GM12878 (cell line): ENCODE measurements at regions not wholly inside any gene's neighbourhood (a gene's known extent, or its start where the extent isn't known, plus 50 kb on each side); places are given as distances from the start of the nearest gene placed in this dataset.

Experiments used
- ATAC-seq: fragments of 200-7000 bp; cut with Tn5 transposase; 3 replicates; pipeline ENCODE4 v1.9.1; 2020; ENCODE audit warnings: mild to moderate bottlenecking, moderate library complexity
- BruUV-seq: library from RNA; stranded (reverse); fragments of 400-500 nt; replicated peaks from 2 replicates; lab custom pipeline; 2021; lab: Mats Ljungman, UMichigan
- CTCF ChIA-PET: fragments of 300-600 bp; sonication (Branson Sonifier 250); formaldehyde crosslinking; extraction: SDS; loops from one replicate; lab custom pipeline; 2021; ENCODE audit warnings: inconsistent platforms; lab: Yijun Ruan, JAX
- POLR2A ChIA-PET: fragments of 350-600 bp; formaldehyde crosslinking; extraction: SDS; loops from one replicate; lab custom pipeline; 2021; ENCODE audit warnings: inconsistent platforms; lab: Charles Lee
- RAD21 ChIA-PET: fragments of 300-600 bp; sonication (Branson Sonifier 250); formaldehyde crosslinking; loops from one replicate; lab custom pipeline; 2023; ENCODE audit warnings: antibody characterized with exemption; ENCODE audit not compliant: unreplicated experiment; lab: Charles Lee
- SMC1A ChIA-PET: fragments of 300-600 bp; sonication (Branson Sonifier 250); formaldehyde crosslinking; loops from one replicate; lab custom pipeline; 2023; ENCODE audit not compliant: unreplicated experiment, uncharacterized antibody; lab: Charles Lee
- DNase-seq: peaks from one replicate; pipeline ENCODE4 v3.0.0-alpha.2; 2011; ENCODE audit warnings: low read depth, low spot score
- FAIRE-seq: peaks from 3 replicates; lab custom pipeline; 2011; peaks lifted over from hg19 to GRCh38; lab: Jason Lieb, UNC
- H2AFZ ChIP-seq: 2 replicates; pipeline ENCODE4 v1.6.0; 2011; ENCODE audit warnings: low read depth, low read length, control low read depth; ENCODE audit not compliant: control insufficient read depth
- H3K27ac ChIP-seq: 2 replicates; pipeline ENCODE4 v1.5.1; 2011; ENCODE audit warnings: control low read depth; ENCODE audit not compliant: control insufficient read depth, insufficient read depth
- H3K27me3 ChIP-seq, 2 experiments: replicated peaks in 1 of 2; 2 replicates each; pipeline versions ENCODE4 v1.6.0 to v1.6.1; 2011; ENCODE audit warnings: low read length in 1 of 2; ENCODE audit not compliant: control insufficient read depth in 2 of 2, insufficient read depth in 2 of 2
- H3K36me3 ChIP-seq, 2 experiments: 2 replicates each; pipeline ENCODE4 v1.5.1; 2011; ENCODE audit warnings: low read length in 1 of 2; ENCODE audit not compliant: control insufficient read depth in 2 of 2, insufficient read depth in 2 of 2
- H3K4me1 ChIP-seq: 2 replicates; pipeline ENCODE4 v1.6.1; 2011; ENCODE audit warnings: mild to moderate bottlenecking, low read length, moderate library complexity, mixed read lengths; ENCODE audit not compliant: control insufficient read depth, insufficient read depth
- H3K4me2 ChIP-seq: 2 replicates; pipeline ENCODE4 v1.6.0; 2011; ENCODE audit warnings: control low read depth; ENCODE audit not compliant: control insufficient read depth, insufficient read depth
- H3K4me3 ChIP-seq: fragments of 200-600 bp; sonication (generic); 2 replicates; pipeline ENCODE4 v1.5.1; 2016
- H3K79me2 ChIP-seq: 2 replicates; pipeline ENCODE4 v1.6.0; 2011; ENCODE audit warnings: low read length; ENCODE audit not compliant: control insufficient read depth, insufficient read depth
- H3K9ac ChIP-seq: 2 replicates; pipeline ENCODE4 v1.8.0; 2011; ENCODE audit warnings: low read length, control low read depth, mixed read lengths; ENCODE audit not compliant: control insufficient read depth, insufficient read depth
- H3K9me3 ChIP-seq: replicated peaks from 3 replicates; pipeline ENCODE4 v1.5.1; 2011; ENCODE audit warnings: mild to moderate bottlenecking, low read length; ENCODE audit not compliant: control insufficient read depth, insufficient read depth
- H4K20me1 ChIP-seq: 2 replicates; pipeline ENCODE4 v1.6.0; 2011; ENCODE audit not compliant: control insufficient read depth, insufficient read depth
- CREM ChIP-seq: IDR thresholded peaks from 2 replicates; pipeline ENCODE4 v1.6.1; 2014; ENCODE audit warnings: antibody characterized with exemption, low read depth
- EP300 ChIP-seq, 2 experiments: fragments of 150-350 bp in 1 of 2; IDR thresholded peaks; 2 replicates each; pipeline ENCODE4 v1.6.1; 2011 to 2012; ENCODE audit warnings: low read depth in 2 of 2, low read length in 2 of 2, borderline replicate concordance in 1 of 2, improper control_type of control experiment in 1 of 2, inconsistent platforms in 1 of 2; ENCODE audit not compliant: control insufficient read depth in 1 of 2
- SMAD1 ChIP-seq: fragments of 450-650 bp; IDR thresholded peaks from 2 replicates; pipeline ENCODE4 v1.6.1; 2018; ENCODE audit warnings: mild to moderate bottlenecking, low read depth; ENCODE audit not compliant: partially characterized antibody
- WGBS: methylation state at CpG from one replicate; pipeline ENCODE4 v1.1.6; 2016; ENCODE audit warnings: low lambda C conversion rate; ENCODE audit not compliant: insufficient replicate concordance, insufficient coverage; ENCODE audit errors: missing lambda C conversion rate; 5-methylcytosine and 5-hydroxymethylcytosine counted together
- in situ Hi-C: fragments of 300-500 bp; cut with MboI; formaldehyde crosslinking; loops from 9 replicates; pipeline ENCODE4 v1.14.3; 2018; ENCODE audit warnings: mixed read lengths
- intact Hi-C: fragments of 100-400 bp; cut with micrococcal nuclease; formaldehyde crosslinking; loops from one replicate; pipeline ENCODE4 v1.14.2; 2022; ENCODE audit not compliant: unreplicated experiment

DNA sequence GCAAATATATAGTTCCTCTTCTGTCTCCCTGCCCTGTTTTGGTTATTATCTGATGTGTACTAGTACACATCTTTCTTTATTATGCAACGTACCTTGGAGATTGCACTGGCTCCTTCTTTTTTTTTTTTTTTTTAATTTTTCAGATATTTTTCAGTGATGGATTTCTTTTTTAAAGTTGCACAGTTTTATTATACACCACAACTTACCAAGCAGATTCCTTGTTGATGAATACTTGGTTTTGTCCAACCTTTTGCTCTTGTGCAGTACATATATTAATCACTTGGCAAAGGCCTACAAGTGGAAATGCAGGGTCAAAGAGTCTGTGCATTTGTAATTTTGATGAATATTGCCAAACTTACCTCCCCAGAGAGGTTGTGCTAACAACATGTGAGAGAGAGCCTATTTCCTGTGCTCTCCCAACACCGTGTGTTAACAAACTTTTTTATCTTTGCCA is 50.1 kb upstream of the RNF24 start:
- Histone ChIP-seq H3K36me3 (no peaks in the 10 kb centered on the region), H2AFZ (no peak overlapping the region), H3K9me3 (no peaks in the 10 kb centered on the region; the same call in 2 of the 3 replicates), H3K4me3 (no peak overlapping the region), H3K9ac (no peak overlapping the region), H3K4me1 (peaks cover 7% of the 10 kb centered on the region), H4K20me1 (no peaks in the 10 kb centered on the region), H3K27ac (no peak overlapping the region)
- in situ Hi-C loops: no loop called here
- DNase-seq (no peak), FAIRE-seq (no peak)
- WGBS: 62% methylated on average over 2 of the region's 2 CpGs
- ChIA-PET SMC1A (no interaction called here), RAD21 (no interaction called here), POLR2A (no interaction called here), CTCF (interaction anchor here (1.2 to 1.6 kb wide), 2 partner anchors 11 to 20 kb away, joined by 3 to 6 read pairs; no protein-coding TSS in a partner anchor)
- BruUV-seq: no TSS peak
- TF ChIP-seq SMAD1 (no peak), EP300 (IDR thresholded peaks at IDR 0.05; ENCODE audit: borderline replicate concordance in 1 of 2, control insufficient read depth in 1 of 2, low read depth in 2 of 2, low read length in 2 of 2) (no peak), CREM (no peak)
- TF ChIP-seq, all 136 proteins: peak for 0
- no peak for ATAC-seq
- H3K27me3 ChIP-seq: no peaks in the 10 kb centered on the region
- no peaks in the 10 kb centered on the region for H3K79me2 ChIP-seq
- no peak overlapping the region for H3K4me2 ChIP-seq
- intact Hi-C loops: no loop called here
